CD14-positive monocyte (primary cell): ENCODE measurements at regions not wholly inside any gene's neighbourhood (a gene's known extent, or its start where the extent isn't known, plus 50 kb on each side); places are given as distances from the start of the nearest gene placed in this dataset.

ENCODE experiments used
- DNase-seq, 3 donors: peaks; one replicate each; pipeline ENCODE4 v3.0.0-alpha.2; 2011 to 2022
- H2AFZ ChIP-seq: 2 replicates; pipeline ENCODE4 v1.6.0; 2012; ENCODE audit warnings: mild to moderate bottlenecking, low read depth, low read length, inconsistent platforms; ENCODE audit not compliant: insufficient read depth, poor library complexity, severe bottlenecking
- H3K27ac ChIP-seq, 2 donors: 1 replicate in 1 of 2; 2 replicates in 1 of 2; pipeline ENCODE4 v1.5.1; 2012 to 2013; ENCODE audit warnings: low read length in 2 of 2, control low read depth in 1 of 2, inconsistent platforms in 1 of 2, low read depth in 1 of 2, mild to moderate bottlenecking in 1 of 2
- H3K27me3 ChIP-seq, 2 donors: one replicate each; pipeline versions ENCODE4 v1.6.0 to v1.6.1; 2011 to 2013; ENCODE audit warnings: low read length in 2 of 2; ENCODE audit not compliant: control insufficient read depth in 2 of 2, insufficient read depth in 2 of 2
- H3K36me3 ChIP-seq, 2 donors: replicated peaks in 1 of 2; 1 replicate in 1 of 2; 2 replicates in 1 of 2; pipeline versions ENCODE4 v1.5.1 to v1.6.1; 2012 to 2013; ENCODE audit warnings: low read length in 2 of 2, control low read depth in 1 of 2, inconsistent platforms in 1 of 2, mild to moderate bottlenecking in 1 of 2; ENCODE audit not compliant: insufficient read depth in 2 of 2, control insufficient read depth in 1 of 2
- H3K4me1 ChIP-seq, 2 donors: 1 replicate in 1 of 2; 2 replicates in 1 of 2; pipeline versions ENCODE4 v1.5.1 to v1.6.1; 2012 to 2013; ENCODE audit warnings: low read length in 2 of 2, control low read depth in 1 of 2, inconsistent platforms in 1 of 2, mild to moderate bottlenecking in 1 of 2, moderate library complexity in 1 of 2; ENCODE audit not compliant: insufficient read depth in 2 of 2, control insufficient read depth in 1 of 2
- H3K4me2 ChIP-seq: replicated peaks from 2 replicates; pipeline ENCODE3; 2012; ENCODE audit warnings: low read length, moderate library complexity, mild to moderate bottlenecking; ENCODE audit not compliant: poor library complexity, severe bottlenecking; ENCODE audit errors: extremely low read depth
- H3K4me3 ChIP-seq, 3 experiments: fragments of 200-600 bp in 1 of 3; sonication (generic) in 1 of 3; replicated peaks in 1 of 3; 1 replicate in 2 of 3; 2 replicates in 1 of 3; pipeline ENCODE4 v1.5.1; 2011 to 2013; ENCODE audit warnings: low read length in 3 of 3, mild to moderate bottlenecking in 3 of 3, control low read depth in 2 of 3, low read depth in 2 of 3, inconsistent platforms in 1 of 3, moderate library complexity in 1 of 3
- H3K79me2 ChIP-seq: 2 replicates; pipeline ENCODE4 v1.6.0; 2012; ENCODE audit warnings: mild to moderate bottlenecking, control low read depth, inconsistent platforms, low read length, moderate library complexity; ENCODE audit not compliant: insufficient read depth
- H3K9ac ChIP-seq: 2 replicates; pipeline ENCODE4 v1.6.0; 2017; ENCODE audit warnings: low read length, mild to moderate bottlenecking; ENCODE audit not compliant: insufficient read depth, poor library complexity, severe bottlenecking
- H3K9me3 ChIP-seq, 2 donors: replicated peaks in 1 of 2; 1 replicate in 1 of 2; 2 replicates in 1 of 2; pipeline versions ENCODE4 v1.5.1 to v1.6.1; 2012 to 2013; ENCODE audit warnings: low read length in 2 of 2, control low read depth in 1 of 2; ENCODE audit not compliant: control insufficient read depth in 1 of 2, insufficient read depth in 1 of 2
- H4K20me1 ChIP-seq: 2 replicates; pipeline ENCODE4 v1.6.0; 2012; ENCODE audit warnings: mild to moderate bottlenecking, low read length, control low read depth, moderate library complexity; ENCODE audit not compliant: insufficient read depth
- H3K27ac Mint-ChIP-seq, 7 donors: one replicate each; pipeline ENCODE4 v1.8.0; 2020; ENCODE audit warnings: mild to moderate bottlenecking in 7 of 7, mixed read lengths in 7 of 7, moderate library complexity in 6 of 7, inconsistent platforms in 2 of 7
- H3K27me3 Mint-ChIP-seq, 3 donors: one replicate each; pipeline ENCODE4 v1.8.0; 2021 to 2022; ENCODE audit warnings: low read depth in 3 of 3, mild to moderate bottlenecking in 3 of 3, mixed read lengths in 3 of 3, moderate library complexity in 3 of 3, inconsistent platforms in 1 of 3
- H3K36me3 Mint-ChIP-seq, 2 donors: one replicate each; pipeline ENCODE4 v1.8.0; 2020; ENCODE audit warnings: mixed read lengths in 2 of 2, inconsistent platforms in 1 of 2, mild to moderate bottlenecking in 1 of 2
- H3K4me1 Mint-ChIP-seq: one replicate; pipeline ENCODE4 v1.8.0; 2020; ENCODE audit warnings: mild to moderate bottlenecking, mixed read lengths
- H3K4me3 Mint-ChIP-seq, 2 donors: one replicate each; pipeline ENCODE4 v1.8.0; 2020; ENCODE audit warnings: mild to moderate bottlenecking in 2 of 2, mixed read lengths in 2 of 2, moderate library complexity in 1 of 2
- H3K9me3 Mint-ChIP-seq, 7 donors: one replicate each; pipeline ENCODE4 v1.8.0; 2020 to 2022; ENCODE audit warnings: mixed read lengths in 7 of 7, mild to moderate bottlenecking in 6 of 7, moderate library complexity in 6 of 7, inconsistent platforms in 2 of 7
- CTCF ChIP-seq: fragments of 200-600 bp; IDR thresholded peaks from one replicate; pipeline ENCODE4 v1.8.0; 2022; ENCODE audit warnings: antibody characterized with exemption, mild to moderate bottlenecking
- WGBS: methylation state at CpG from one replicate; pipeline ENCODE4 v1.1.5; 2013; ENCODE audit warnings: missing lambda C conversion rate; ENCODE audit not compliant: insufficient coverage; 5-methylcytosine and 5-hydroxymethylcytosine counted together
- intact Hi-C, 2 donors: fragments of 100-400 bp; cut with micrococcal nuclease; formaldehyde crosslinking; loops; one replicate each; pipeline versions ENCODE4 v1.15.0 to v1.15.1; 2023

GRCh38 chr7:79709574-79710409 is 256.3 kb upstream of the MAGI2 start:
- Histone ChIP-seq H3K9ac (no peak overlapping the region), H2AFZ (no peak overlapping the region), H3K4me1 (no peaks in the 10 kb centered on the region), H3K4me3 (no peak overlapping the region), H3K36me3 (no peaks in the 10 kb centered on the region), H3K79me2 (no peaks in the 10 kb centered on the region), H3K27ac (no peak overlapping the region), H3K4me2 (no peak overlapping the region), H3K9me3 (no peaks in the 10 kb centered on the region), H3K27me3 (no peaks in the 10 kb centered on the region), H4K20me1 (no peaks in the 10 kb centered on the region)
- Mint-ChIP-seq H3K4me1 (no peaks in the 10 kb centered on the region), H3K27me3 (no peaks in the 10 kb centered on the region), H3K36me3 (no peaks in the 10 kb centered on the region), H3K27ac (no peak overlapping the region), H3K9me3 (peaks cover 0 to 3% (median 0%) of the 10 kb centered on the region in 7 donors), H3K4me3 (no peak overlapping the region)
- WGBS, result 80% methylated on average over 1 of the region's 5 CpGs
- intact Hi-C loops, result loop anchor here in 1 of 2 donors (10.0 kb wide), 1 partner anchor 55 kb away; no protein-coding TSS in a partner anchor
- no peak for DNase-seq
- no peak for TF ChIP-seq CTCF

- TF ChIP-seq CTCF, result no peak
- no peaks in the 10 kb centered on the region for H3K36me3 Mint-ChIP-seq
- H3K9me3 Mint-ChIP-seq, result peaks cover 0 to 2% (median 0%) of the 10 kb centered on the region in 7 donors
- Histone ChIP-seq H3K27ac (no peak overlapping the region), H3K4me3 (no peak overlapping the region), H3K4me1 (no peaks in the 10 kb centered on the region), H2AFZ (no peak overlapping the region), H3K9ac (no peak overlapping the region), H4K20me1 (no peaks in the 10 kb centered on the region), H3K9me3 (no peaks in the 10 kb centered on the region), H3K79me2 (no peaks in the 10 kb centered on the region), H3K4me2 (no peak overlapping the region), H3K36me3 (no peaks in the 10 kb centered on the region), H3K27me3 (no peaks in the 10 kb centered on the region)
- intact Hi-C loops, result no loop called here
- no peaks in the 10 kb centered on the region for H3K4me1 Mint-ChIP-seq
- no peak overlapping the region for H3K27ac Mint-ChIP-seq
- DNase-seq, result no peak
- WGBS, result no CpG with 5 or more reads among the region's 1 CpG
- H3K4me3 Mint-ChIP-seq, result no peak overlapping the region
- no peaks in the 10 kb centered on the region for H3K27me3 Mint-ChIP-seq
Measured at GRCh38 chr7:79702116-79702515, 248.6 kb upstream of the MAGI2 start.
